GM21423 (cell line): ENCODE measurements at regions not wholly inside any gene's neighbourhood (a gene's known extent, or its start where the extent isn't known, plus 50 kb on each side); places are given as distances from the start of the nearest gene placed in this dataset.
"Not testable (repeated sequence)": the region's sequence is repeated elsewhere in the genome, so short reads cannot be mapped to it uniquely, and the experiment has no call there.

Experiments used
- ATAC-seq: cut with Tn5 transposase; IDR thresholded peaks from one replicate; pipeline ENCODE4 v1.9.1; 2021; ENCODE audit warnings: mild to moderate bottlenecking, moderate library complexity; ENCODE audit not compliant: unreplicated experiment

DNA sequence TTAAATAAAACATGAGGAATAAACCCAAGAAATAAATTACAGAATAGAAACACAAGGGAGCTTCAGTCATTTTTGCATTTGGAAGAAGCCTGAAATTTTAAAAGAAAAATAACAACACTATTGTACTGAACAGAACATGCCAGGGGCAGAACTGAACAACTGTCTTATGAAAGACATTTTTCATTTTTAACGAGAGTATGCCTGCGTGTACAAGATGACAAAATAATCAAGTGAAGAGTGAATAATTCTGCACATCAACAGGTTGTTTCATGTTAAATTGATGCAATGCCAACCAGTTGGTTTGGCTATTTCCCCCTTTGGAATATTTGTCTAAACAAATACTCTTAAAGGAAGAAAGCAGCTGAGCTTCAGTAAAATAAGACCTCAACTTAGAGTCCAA is 103.3 kb upstream of the BTG1 start:
- no peak for ATAC-seq

DNA sequence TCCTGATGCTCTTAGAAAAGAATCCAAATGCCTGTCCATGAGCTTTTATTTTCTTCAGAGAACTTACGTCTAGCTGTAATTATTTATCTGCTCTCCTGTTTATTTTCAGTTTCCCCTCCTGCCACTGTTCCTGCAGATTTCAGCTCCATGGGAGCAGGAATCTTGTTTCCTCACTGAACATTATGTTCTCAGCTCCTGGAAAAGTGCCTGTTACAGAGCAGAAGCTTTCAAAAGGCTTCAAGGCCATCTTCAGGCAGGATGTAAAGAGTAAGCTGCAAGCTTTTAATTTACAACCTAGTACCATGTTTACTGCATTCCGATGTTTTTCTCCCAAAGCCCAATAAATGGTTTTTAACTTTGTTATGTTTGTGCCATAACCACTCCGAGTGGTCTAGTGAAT is 98.4 kb upstream of the BTG1 start:
- no peak for ATAC-seq

DNA sequence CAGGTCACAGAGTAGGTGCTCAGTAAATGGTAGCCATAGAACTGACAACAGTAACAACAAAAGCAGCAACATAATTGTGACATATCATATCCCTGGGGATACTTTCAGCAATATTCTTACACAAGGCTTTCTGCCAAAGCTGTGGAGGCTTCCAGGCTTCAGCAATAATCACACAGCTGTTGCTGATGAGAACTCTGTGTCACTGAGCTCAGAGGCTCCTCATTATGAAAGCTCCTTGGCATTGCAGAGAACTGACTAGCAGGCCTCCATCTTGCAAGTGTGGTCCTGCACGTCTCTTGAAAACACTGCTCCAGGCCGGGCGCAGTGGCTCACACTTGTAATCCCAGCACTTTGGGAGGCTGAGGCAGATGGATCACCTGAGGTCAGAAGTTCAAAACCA is 97.3 kb upstream of the BTG1 start:
- no peak for ATAC-seq

DNA sequence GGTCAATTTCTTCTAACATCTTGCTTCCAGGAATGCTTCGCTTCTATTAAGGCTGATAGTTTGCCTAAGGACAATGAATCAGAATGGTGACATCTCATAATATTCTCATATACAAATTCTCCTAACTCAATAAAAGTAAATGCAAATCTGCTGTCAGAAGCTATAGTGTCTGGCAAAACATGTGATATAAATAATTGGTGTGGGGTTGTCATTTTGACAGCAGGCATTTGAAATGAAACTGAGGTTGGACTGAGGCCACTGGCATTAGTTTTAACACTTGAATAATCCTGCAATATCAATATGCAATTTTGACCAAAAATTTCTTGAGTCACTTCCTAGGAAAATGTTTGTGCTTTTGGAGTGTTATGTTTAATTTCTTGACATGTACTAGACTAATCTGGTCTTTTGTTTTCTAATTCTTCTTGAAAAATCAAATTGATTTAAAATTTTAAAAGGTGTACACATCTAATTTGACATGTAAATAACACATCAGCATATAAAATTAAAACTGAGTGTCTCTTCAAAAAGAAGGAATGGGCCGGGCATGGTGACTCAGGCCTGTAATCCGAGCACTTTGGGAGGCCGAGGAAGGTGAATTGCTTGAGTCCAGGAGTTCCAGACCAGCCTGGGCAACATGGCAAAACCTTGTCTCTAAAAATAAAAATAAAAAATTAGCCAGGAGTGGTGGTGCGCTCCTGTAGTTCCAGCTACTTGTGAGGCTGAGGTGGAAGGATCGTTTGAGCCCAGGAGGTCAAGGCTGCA is 92.3 kb upstream of the BTG1 start:
- no peak for ATAC-seq

DNA sequence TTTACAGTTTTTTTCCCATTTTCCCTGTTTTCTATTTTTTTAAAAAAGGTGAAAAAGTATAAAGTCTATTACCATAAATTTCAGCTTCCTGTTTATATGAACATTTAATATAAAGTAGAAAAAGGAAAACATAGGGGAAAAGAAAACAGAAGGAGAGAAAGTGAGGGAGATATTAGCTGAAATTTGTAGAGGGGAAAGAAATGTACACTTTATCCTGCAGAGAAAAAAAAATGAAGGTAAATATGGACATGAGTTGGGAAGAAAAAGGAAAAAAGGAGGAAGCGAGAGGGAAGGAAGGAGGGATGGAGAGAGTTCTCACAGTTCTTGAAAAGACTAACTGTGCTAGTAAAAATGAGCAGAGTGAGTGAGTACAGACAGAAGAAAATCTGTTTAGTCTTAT is 91.6 kb upstream of the BTG1 start:
- ATAC-seq = no peak

DNA sequence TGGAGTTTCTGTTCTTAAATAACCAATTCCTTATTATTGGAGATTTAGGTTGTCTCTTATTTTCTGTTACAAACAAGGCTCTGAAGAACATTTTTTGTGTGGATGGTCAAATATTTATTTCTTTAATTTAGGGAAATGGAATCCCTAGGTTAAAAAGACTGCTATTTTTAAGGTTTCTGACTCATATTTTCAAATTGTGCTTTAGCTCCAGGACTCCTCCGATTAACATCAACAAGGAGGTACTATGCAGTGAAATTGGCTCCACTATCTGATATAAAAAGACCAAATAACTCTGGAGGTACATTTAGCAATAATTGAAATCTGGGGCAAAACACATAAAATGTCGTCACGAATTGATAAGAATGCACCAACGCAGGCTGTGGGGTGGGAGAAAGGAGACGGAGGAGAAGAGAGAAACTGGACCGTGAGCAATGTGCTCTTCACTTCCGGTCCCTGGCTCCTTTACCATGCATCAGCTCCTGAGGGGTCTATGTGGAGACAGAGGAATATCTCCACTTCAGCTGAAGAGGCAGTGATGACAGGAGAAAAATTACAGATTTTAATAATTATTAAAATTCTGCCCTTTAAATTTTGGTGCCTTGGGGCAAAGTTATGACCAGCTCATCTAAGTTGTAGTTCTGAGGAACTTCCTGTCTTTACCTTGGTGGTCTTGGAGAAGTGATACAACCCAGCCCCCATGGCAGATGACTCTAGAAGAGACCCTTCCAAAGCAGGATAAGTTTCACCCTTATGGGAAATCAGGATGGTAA is 90.2 kb upstream of the BTG1 start:
- ATAC-seq = no peak

DNA sequence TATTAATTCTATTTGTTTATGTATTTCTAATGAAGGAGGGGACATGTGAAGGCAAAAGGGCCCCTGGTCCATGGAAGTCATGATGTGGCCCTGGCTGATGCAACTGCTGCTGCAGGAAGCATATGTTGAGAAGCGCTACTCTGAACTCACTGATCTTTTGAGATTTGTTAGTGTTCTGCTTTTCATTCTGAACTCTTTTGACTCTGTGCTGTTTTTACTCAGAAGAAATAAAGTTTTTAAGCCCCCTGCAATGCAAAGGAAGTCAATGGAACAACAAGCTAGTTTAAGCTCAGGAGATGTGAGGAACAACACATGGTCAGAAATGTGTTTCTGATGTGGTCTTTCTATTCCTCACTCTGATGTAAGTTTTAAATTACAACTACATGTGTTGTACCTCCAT is 88.9 kb upstream of the BTG1 start:
- no peak for ATAC-seq

DNA sequence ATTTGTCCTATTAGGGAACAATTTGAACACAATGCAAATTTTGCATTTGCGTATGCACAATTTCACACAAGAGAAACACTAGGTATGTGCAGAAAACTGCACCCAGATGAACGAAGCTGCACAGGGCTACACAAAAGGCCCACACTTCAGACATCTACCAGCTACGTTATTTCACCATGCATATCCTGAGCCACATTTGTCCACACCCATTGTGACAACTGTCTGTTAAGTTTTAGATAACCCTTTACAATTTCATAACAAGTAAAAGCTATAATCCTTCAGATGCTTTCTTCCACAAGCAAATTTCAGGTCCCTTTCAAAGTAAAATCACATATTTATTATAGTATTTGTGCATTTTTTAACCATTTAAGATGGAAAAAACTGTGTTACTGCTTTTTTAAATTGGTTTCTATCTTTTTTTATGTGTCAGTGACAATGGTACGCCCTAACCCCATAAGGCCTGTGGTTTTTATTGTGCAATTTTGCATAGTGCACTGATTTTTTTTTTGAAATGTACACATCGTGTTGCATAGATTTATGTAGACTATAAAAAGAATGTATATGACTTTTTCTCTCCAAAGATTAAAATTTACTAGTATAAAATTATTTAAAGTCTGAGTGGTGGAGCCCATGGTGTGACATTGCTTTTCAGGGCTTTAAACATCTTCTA is 87.8 kb upstream of the BTG1 start:
- no peak for ATAC-seq

DNA sequence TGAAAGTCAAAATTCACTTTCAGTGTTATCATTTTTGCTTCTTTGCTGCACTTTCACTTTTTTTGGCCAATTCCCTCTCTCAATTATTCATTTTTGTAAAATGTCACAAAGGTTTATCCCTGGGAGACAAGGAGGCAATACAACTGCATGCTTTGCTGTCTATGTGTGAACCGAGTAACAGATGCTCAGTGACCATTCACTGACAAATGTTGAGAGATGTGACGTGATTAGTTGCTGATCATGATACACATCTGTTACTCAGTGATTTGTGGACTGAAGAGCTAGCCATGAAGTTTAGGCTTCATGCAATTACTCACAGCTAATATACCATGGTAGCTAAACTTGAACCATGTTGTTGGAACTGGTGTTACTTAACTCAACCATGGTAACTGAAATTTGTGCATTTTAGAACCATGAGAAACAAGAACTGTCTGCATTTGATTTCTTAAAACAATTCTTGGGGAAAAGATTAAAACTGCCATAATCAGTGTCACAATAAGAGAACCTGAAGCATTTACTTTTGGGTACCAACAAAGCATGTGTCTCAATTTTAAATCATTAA is 86.8 kb upstream of the BTG1 start:
- not testable (repeated sequence) for ATAC-seq

DNA sequence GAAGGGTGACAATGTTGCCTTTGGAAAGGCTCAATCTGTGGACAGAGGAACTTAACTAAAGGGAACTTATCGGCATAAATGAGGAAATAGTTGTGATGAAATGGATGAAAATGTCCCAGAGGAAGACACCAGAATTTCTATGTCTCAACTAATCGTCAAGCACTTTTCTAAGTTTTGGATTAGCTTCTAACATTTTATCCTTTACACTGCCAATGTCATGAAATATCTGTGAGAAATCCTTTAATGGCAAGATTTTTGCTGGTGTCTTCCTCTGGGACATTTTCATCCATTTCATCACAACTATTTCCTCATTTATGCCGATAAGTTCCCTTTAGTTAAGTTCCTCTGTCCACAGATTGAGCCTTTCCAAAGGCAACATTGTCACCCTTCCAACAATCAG is 86.3 kb upstream of the BTG1 start:
- ATAC-seq = not testable (repeated sequence)

DNA sequence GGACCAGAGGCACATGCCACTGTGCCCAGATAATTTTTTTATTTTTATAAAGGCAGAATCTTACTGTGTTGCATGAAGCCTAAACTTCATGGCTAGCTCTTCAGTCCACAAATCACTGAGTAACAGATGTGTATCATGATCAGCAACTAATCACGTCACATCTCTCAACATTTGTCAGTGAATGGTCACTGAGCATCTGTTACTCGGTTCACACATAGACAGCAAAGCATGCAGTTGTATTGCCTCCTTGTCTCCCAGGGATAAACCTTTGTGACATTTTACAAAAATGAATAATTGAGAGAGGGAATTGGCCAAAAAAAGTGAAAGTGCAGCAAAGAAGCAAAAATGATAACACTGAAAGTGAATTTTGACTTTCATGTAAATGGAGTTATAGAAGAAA is 85.9 kb upstream of the BTG1 start:
- ATAC-seq = not testable (repeated sequence)

DNA sequence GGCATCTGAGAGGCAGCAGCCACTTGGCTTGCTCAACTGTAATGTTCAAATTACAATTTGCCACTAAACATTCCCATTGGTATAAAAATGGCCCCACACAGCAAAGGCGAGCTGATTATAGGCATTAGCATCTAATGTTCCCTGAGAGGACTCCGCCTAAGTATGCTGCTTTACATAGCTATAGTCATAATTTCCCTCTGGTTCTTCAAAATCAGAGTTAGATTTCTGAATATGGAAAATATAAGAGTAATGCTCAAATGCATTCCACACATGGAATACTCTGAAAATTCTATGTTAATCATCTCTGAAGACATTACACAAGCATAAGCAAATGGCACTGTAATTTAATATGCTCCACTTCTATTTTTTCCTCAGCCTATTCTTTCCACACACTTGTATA is 83.7 kb upstream of the BTG1 start:
- ATAC-seq = no peak

DNA sequence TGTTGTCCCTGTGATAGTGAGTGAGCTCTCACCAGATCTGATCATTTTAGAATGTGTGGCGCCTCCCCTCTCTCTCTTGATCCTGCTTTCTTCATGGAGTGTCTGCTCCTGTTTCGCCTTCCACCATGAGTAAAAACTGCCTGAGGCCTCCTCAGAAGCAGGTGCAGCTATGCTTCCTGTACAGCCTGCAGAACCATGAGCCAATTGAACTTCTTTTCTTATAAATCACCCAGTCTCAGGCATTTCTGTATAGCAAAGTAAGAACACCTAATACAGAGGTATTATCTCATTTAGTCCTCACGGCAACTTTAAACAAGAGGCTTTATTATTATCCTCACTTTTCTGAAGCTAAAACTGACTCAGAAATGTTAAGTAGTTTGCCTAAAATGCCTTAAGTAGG is 81.3 kb upstream of the BTG1 start:
- no peak for ATAC-seq

DNA sequence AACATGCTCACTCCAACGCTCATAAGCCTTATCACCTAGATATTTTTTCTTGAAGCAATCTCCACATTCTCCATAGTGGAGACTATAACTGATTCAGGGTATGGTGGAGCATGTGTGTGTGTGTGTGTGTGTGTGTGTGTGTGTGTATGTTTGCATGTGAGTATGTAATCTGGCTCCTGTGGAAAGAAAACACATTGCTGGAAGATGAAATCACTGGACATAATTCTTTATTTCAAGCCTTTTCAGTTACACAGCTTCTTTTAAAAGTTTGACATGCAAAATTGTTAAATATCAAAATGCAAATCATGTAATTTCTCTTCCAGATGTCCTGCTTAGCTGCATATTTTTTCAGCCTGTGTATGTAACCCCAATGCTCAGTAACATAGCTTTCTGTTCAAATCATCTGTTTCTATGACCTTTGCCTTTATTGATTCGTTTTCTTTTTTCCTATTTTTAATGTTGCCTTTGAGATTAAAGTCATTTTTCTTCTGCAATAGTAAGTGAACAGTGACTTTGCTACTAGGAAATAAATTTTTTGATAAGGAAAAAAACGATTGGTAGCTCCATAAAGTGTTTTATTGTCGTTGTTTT is 80.5 kb upstream of the BTG1 start:
- ATAC-seq = no peak

DNA sequence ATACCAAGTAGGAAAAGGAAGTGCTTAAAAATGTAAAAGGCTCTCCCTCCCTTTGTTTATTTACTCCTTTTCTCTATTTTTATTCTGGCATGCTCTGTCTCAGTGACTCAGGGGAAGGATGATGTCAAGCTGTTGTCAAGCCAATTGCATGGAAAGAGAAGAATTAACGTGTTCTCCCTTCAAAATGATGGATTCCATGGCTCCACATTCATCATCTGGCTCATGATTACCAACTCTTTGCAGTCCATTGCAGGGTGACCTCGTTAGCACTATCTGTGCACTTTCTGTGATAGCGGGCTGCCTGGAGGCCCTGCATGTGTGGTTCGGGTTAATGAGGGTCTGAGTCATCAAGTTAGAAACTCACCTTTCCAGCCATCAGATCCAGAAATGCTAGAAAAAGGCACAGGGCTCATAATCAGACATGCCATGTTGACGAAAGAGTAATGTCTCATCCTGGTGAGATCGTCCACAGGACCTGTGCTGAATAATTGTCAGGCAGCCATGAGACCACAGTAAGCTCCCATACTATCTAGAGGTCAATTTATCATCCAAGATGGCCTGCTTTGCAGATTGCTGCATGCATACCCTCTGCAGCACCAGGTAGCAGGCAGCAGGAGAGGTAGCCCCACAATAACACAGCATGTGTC is 79.2 kb upstream of the BTG1 start:
- no peak for ATAC-seq

DNA sequence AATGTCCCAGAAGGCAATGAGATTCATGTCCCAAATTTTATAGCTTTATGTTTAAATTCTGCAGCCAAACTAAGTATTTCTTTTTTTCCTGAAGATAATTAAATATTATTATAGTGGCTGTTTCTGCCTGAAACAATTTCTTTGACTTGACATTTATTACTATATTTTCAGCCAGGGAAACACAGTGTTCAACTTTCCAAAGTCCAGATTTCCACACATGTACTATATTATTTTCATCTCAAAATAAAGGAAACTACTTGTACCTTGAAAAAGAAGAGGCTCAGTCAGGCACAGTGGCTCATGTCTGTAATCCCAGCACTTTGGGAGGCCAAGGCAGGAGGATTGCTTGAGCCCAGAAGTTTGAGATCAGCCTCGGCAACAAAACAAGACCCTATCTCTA is 77.8 kb upstream of the BTG1 start:
- ATAC-seq = no peak

DNA sequence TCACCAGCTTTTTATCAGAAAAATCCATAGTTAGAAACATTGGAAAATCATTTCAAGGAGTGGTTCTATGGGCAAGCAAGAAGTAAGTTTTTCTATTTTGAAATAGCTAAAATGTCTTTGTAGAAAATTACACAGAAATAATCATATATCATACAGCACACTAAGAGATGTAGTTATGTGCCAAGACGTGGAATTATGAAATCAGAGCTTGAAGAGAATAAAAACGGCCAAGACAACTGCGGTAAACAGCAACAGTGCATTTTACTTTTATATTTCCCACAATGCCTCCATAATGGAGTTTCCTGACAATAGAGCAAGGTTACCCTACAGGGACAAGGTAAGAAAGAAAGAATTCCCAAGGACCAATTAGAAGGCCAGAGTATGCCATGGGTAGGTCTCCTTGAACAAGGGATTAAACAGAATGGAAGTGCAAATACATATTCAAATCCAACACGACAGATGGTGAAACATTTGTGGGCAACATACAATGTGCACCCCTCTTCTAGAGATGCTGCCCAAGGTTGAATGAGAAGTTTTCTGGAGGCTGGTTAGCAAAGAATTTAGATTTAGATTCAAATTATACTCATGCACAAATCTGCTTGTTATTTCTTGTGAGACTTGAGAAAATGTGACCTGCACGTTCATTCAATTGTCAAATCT is 76.1 kb upstream of the BTG1 start:
- ATAC-seq = no peak

DNA sequence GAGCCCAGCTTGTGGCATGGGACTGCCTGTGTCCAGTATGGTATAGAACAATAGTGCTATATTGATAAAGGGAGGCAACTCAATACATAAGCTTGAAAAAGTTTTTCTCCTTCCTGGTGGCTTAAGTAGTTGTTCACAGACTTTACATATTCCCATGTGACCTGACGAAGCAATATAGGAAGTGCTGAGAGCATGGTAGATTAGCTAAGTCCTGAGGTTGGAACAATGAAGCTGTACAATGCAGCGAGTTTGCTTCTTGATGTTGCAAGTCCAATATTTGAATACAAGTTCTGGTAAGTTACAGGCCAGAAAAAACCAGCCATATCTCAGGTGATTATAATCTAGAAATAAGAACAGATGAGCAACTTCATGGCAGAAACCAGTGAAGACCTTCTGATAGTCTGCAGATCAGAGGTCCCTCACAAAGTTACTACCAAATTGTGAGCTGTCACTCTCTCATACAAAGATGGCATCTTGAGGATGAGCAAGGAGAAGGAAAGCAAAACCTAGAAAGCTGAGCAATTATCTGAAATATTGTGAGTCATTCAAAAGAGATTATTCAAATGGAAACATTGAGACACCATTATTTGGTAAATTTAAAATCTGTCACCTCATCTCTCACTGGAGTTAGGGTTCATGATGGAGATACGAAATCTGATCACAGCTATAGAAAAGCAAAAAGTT is 72.9 kb upstream of the BTG1 start:
- ATAC-seq = no peak

DNA sequence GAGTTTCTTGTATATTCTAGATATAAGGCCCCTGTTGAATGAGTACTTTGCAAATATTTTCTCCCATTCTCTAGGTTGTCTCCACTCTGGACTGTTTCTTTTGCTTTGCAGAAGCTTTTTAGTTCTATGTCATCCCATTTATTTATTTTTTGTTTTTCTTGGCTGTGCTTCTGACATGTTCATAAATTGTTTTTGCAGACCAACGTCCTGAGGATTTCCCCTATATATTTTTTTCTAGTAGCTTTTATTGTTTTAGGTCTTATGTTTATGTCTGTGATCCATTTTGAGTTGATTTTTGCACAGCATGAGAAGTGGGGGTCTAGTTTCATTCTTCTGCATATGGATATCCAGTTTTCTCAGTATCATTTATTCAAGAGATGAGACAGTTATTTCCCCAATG is 70.4 kb upstream of the BTG1 start:
- no peak for ATAC-seq

DNA sequence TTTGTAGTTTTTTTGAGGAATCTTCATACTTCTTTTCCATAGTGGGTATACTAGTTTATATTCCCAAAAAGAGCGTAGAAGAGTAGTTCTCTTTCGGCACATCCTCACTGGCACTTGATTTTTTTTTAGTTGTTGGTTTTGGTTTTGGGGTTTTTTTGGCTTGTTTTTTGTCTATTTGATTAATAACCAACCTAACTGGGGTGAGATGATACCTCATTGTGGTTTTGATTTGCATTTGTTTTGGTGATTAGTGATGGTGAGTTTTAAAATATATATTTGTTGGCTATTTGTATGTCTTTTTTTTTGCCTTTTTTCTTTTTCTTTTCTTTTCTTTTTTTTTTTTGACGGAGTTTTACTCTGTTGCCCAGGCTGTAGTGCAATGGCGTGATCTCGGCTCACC is 69.7 kb upstream of the BTG1 start:
- no peak for ATAC-seq
